Uterus (tissue), 3 donors: ENCODE measurements at regions not wholly inside any gene's neighbourhood (a gene's known extent, or its start where the extent isn't known, plus 50 kb on each side); places are given as distances from the start of the nearest gene placed in this dataset.

ENCODE experiments used
- DNase-seq, 2 donors: peaks; one replicate each; pipeline ENCODE4 v3.0.0-alpha.2; 2019 to 2020
- H3K27ac ChIP-seq, 2 donors: fragments of 200-600 bp; sonication (generic); 1 replicate in 1 of 2; 2 replicates in 1 of 2; pipeline ENCODE4 v1.5.1; 2016 to 2018
- H3K27me3 ChIP-seq, 2 donors: fragments of 200-600 bp; sonication (generic); one replicate each; pipeline ENCODE4 v1.5.1; 2018 to 2019; ENCODE audit warnings: control low read depth in 1 of 2
- H3K36me3 ChIP-seq, 2 donors: fragments of 200-600 bp; sonication (generic); one replicate each; pipeline ENCODE4 v1.5.1; 2019; ENCODE audit warnings: control low read depth in 1 of 2
- H3K4me1 ChIP-seq, 2 donors: fragments of 200-600 bp; sonication (generic); one replicate each; pipeline ENCODE4 v1.5.1; 2018 to 2019; ENCODE audit warnings: control low read depth in 1 of 2
- H3K4me3 ChIP-seq, 2 donors: fragments of 200-600 bp; sonication (generic); 1 replicate in 1 of 2; 2 replicates in 1 of 2; pipeline ENCODE4 v1.5.1; 2018 to 2019; ENCODE audit warnings: mild to moderate bottlenecking in 1 of 2
- H3K9me3 ChIP-seq, 2 donors: fragments of 200-600 bp; sonication (generic); one replicate each; pipeline ENCODE4 v1.5.1; 2019; ENCODE audit warnings: control low read depth in 1 of 2
- POLR2A ChIP-seq, 2 donors: fragments of 450-650 bp; IDR thresholded peaks; one replicate each; pipeline ENCODE4 v1.6.1; 2016; ENCODE audit warnings: antibody characterized with exemption in 2 of 2, mild to moderate bottlenecking in 1 of 2, moderate library complexity in 1 of 2
- intact Hi-C: fragments of 100-400 bp; cut with DNase I; formaldehyde crosslinking; loops from one replicate; pipeline ENCODE4 v1.15.1; 2023; ENCODE audit warnings: low total_unique reads
- TF ChIP-seq, protein P1 (sequence below), 4 experiments: fragments of 200-600 bp in 2 of 4; fragments of 450-650 bp in 2 of 4; sonication (generic) in 2 of 4; IDR thresholded peaks; one replicate each; pipeline ENCODE4 v1.5.1; 2016 to 2019; ENCODE audit warnings: antibody characterized with exemption in 4 of 4, mild to moderate bottlenecking in 2 of 4, moderate library complexity in 1 of 4
- donor health status: DM: yes; HTN: yes; CAD: no.

DNA sequence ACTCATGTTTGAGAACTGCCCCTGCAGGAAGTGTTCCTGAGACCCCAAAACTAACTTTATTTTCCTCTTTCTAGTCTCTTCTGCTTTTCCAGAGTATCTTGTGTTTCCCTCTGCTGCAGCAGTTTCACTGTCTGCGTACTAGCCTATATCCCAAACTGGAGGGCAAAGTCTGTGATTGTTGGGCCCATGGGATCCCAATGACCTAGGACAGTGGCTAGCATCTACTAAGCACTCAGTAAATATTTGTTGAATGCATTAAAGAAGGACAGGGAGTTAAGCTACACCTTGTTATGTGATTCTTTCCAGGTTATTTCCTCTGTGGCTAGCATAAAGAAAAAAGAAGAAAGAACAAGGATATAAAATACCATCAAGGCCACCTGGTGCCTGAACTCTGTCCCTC is 210.6 kb upstream of the PHYHIPL start:
- Histone ChIP-seq H3K36me3 (no peaks in the 10 kb centered on the region), H3K4me3 (no peak overlapping the region), H3K9me3 (no peaks in the 10 kb centered on the region), H3K27ac (no peak overlapping the region), H3K27me3 (no peaks in the 10 kb centered on the region), H3K4me1 (no peaks in the 10 kb centered on the region)
- DNase-seq, result no peak
- intact Hi-C loops, result no loop called here
- TF ChIP-seq POLR2A (IDR thresholded peaks at IDR 0.05), result no peak
- TF ChIP-seq, protein P1, sequence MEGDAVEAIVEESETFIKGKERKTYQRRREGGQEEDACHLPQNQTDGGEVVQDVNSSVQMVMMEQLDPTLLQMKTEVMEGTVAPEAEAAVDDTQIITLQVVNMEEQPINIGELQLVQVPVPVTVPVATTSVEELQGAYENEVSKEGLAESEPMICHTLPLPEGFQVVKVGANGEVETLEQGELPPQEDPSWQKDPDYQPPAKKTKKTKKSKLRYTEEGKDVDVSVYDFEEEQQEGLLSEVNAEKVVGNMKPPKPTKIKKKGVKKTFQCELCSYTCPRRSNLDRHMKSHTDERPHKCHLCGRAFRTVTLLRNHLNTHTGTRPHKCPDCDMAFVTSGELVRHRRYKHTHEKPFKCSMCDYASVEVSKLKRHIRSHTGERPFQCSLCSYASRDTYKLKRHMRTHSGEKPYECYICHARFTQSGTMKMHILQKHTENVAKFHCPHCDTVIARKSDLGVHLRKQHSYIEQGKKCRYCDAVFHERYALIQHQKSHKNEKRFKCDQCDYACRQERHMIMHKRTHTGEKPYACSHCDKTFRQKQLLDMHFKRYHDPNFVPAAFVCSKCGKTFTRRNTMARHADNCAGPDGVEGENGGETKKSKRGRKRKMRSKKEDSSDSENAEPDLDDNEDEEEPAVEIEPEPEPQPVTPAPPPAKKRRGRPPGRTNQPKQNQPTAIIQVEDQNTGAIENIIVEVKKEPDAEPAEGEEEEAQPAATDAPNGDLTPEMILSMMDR (IDR thresholded peaks at IDR 0.05), result no peak

DNA sequence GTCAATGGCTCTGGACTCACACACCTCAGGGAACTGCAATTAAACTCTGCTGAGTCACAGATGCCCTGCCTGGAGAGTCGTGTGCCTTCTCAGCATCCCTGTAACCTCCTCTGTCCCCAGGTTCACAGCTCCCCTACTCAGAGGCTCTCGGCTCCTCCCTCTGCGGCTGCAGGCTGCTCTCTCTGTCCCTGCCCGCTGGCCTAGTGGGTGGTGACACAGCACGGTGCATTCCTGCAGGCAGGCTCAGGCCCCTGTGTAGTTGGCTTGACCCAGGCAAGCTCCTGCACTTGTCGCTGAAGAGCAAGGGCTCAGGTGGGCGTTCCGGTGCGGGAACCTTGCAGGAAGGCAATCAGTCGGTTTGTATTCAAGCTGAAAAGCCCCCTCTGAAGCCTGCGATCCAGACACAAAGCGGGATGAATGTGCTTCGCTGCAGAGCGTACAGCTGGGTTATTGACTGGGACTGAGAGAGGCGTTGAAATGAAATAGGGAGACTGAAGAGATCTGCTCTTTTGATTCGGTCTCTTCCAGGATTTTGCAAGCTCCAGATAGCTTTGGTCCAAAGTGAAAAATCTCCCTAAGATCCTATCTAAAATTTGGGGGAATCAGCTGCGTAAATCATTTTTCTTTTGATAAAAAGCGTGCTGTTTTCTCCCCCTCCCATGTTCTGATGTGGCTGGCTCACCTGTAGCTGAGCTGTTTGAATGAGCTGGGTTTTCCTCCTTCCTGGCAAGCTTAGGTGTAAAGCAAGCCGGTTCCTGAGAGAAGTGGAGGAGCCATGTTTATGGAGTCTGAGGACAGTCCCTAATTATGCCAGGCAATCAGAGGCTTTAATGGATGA is 208.7 kb upstream of the PHYHIPL start:
- intact Hi-C loops, result no loop called here
- no peak overlapping the region for H3K4me3 ChIP-seq
- no peaks in the 10 kb centered on the region for H3K36me3 ChIP-seq
- TF ChIP-seq POLR2A (IDR thresholded peaks at IDR 0.05), result no peak
- TF ChIP-seq, protein P1 (IDR thresholded peaks at IDR 0.05), result no peak
- no peaks in the 10 kb centered on the region for H3K4me1 ChIP-seq
- H3K27me3 ChIP-seq, result no peaks in the 10 kb centered on the region
- no peak overlapping the region for H3K27ac ChIP-seq
- H3K9me3 ChIP-seq, result no peaks in the 10 kb centered on the region
- DNase-seq, result no peak

DNA sequence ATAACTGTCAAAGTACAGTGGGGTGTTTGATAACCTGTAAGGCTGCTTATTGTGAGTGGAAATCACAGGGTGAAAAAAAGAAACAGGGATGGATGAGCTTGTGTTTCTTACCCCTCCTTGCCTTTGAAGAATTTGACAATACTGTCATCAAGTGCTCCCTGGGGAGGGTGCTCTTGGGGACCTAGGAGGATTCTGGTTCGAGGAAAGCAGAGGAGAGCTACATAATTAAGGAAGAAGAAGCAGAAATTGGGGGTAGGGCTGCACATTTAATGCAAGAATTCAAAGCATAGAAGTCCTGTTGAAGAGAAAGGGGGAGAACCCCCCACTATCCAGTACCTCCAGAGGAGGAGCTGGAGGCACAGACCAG is 208.1 kb upstream of the PHYHIPL start:
- no peak for TF ChIP-seq POLR2A (IDR thresholded peaks at IDR 0.05)
- TF ChIP-seq, protein P1 (IDR thresholded peaks at IDR 0.05), result no peak
- Histone ChIP-seq H3K27me3 (no peaks in the 10 kb centered on the region), H3K27ac (no peak overlapping the region), H3K4me1 (no peaks in the 10 kb centered on the region), H3K4me3 (no peak overlapping the region), H3K9me3 (no peaks in the 10 kb centered on the region), H3K36me3 (no peaks in the 10 kb centered on the region)
- intact Hi-C loops, result no loop called here
- no peak for DNase-seq

DNA sequence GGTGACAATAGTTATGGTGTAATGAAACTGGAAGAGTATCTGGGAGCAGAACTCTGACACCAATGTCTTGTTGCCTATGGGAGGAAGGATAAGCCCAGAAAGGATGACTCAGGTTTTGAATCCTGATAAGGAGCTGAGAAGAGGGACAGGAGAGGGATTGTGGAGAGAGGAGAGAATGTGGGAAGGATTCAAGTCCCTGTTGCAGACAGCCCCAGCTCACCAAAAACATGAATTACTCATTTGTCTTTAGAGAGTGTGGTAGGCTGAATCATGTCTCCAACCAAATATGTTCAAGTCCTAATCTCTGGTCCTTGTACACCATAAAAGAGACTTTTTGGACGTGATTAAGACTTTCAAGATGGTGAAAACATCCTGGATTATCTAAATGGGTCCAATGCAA is 206.9 kb upstream of the PHYHIPL start:
- intact Hi-C loops, result no loop called here

More for the DNA sequence above, 206.9 kb upstream of the PHYHIPL start:
- Histone ChIP-seq H3K27me3 (no peaks in the 10 kb centered on the region), H3K36me3 (no peaks in the 10 kb centered on the region), H3K9me3 (no peaks in the 10 kb centered on the region), H3K4me1 (no peaks in the 10 kb centered on the region), H3K4me3 (no peak overlapping the region), H3K27ac (no peak overlapping the region)
- TF ChIP-seq, protein P1 (IDR thresholded peaks at IDR 0.05), result no peak
- no peak for TF ChIP-seq POLR2A (IDR thresholded peaks at IDR 0.05)
- DNase-seq, result no peak
